IMR-90 (cell line): ENCODE measurements at regions not wholly inside any gene's neighbourhood (a gene's known extent, or its start where the extent isn't known, plus 50 kb on each side); places are given as distances from the start of the nearest gene placed in this dataset.

Experiments
- ATAC-seq: fragments of 200-7000 bp; cut with Tn5 transposase; 2 replicates; pipeline ENCODE4 v1.9.1; 2020; ENCODE audit warnings: low read depth, mild to moderate bottlenecking, moderate library complexity
- BruUV-seq: library from RNA; stranded (reverse); fragments of 400-500 nt; replicated peaks from 2 replicates; lab custom pipeline; 2021; lab: Mats Ljungman, UMichigan
- CTCF ChIA-PET: fragments of 300-600 bp; formaldehyde crosslinking; extraction: SDS; loops from one replicate; lab custom pipeline; 2021; ENCODE audit warnings: antibody characterized with exemption; lab: Yijun Ruan, JAX
- POLR2A ChIA-PET: fragments of 300-600 bp; sonication (Branson Sonifier 250); formaldehyde crosslinking; loops from one replicate; lab custom pipeline; 2022; ENCODE audit warnings: antibody characterized with exemption; ENCODE audit not compliant: unreplicated experiment; lab: Charles Lee
- DNase-seq: peaks from one replicate; pipeline ENCODE4 v3.0.0; 2013
- H2AFZ ChIP-seq: replicated peaks from 2 replicates; pipeline ENCODE3; 2013; ENCODE audit warnings: low read length, mild to moderate bottlenecking; ENCODE audit not compliant: poor library complexity
- H2AK5ac ChIP-seq: 2 replicates; pipeline ENCODE4 v1.6.1; 2013; ENCODE audit warnings: low read depth, low read length, inconsistent platforms
- H2AK9ac ChIP-seq: replicated peaks from 2 replicates; pipeline ENCODE3; 2013; ENCODE audit warnings: mild to moderate bottlenecking, low read depth, low read length, moderate library complexity; ENCODE audit not compliant: poor library complexity
- H2BK120ac ChIP-seq: 2 replicates; pipeline ENCODE4 v1.6.1; 2013; ENCODE audit warnings: low read depth, low read length, inconsistent platforms
- H2BK15ac ChIP-seq: 3 replicates; pipeline ENCODE4 v1.6.1; 2013; ENCODE audit warnings: low read depth, low read length, inconsistent platforms
- H2BK20ac ChIP-seq: 2 replicates; pipeline ENCODE4 v1.6.1; 2013; ENCODE audit warnings: low read depth, mild to moderate bottlenecking, inconsistent platforms, low read length, moderate library complexity
- H2BK5ac ChIP-seq: 2 replicates; pipeline ENCODE4 v1.6.1; 2013; ENCODE audit warnings: mild to moderate bottlenecking, low read depth, low read length, inconsistent platforms; ENCODE audit not compliant: poor library complexity, severe bottlenecking
- H3K14ac ChIP-seq: replicated peaks from 2 replicates; pipeline ENCODE4 v1.6.1; 2013; ENCODE audit warnings: low read depth, low read length, inconsistent platforms
- H3K18ac ChIP-seq: 2 replicates; pipeline ENCODE4 v1.6.1; 2013; ENCODE audit warnings: low read depth, low read length, control low read depth
- H3K23ac ChIP-seq: 2 replicates; pipeline ENCODE4 v1.6.1; 2013; ENCODE audit warnings: low read depth, low read length, inconsistent platforms
- H3K27ac ChIP-seq: 2 replicates; pipeline ENCODE4 v1.5.1; 2013; ENCODE audit warnings: mild to moderate bottlenecking, control low read depth, low read length; ENCODE audit not compliant: insufficient read depth
- H3K27me3 ChIP-seq: 2 replicates; pipeline ENCODE4 v1.6.1; 2013; ENCODE audit warnings: low read length; ENCODE audit not compliant: control insufficient read depth, insufficient read depth
- H3K36me3 ChIP-seq: 2 replicates; pipeline ENCODE4 v1.6.1; 2013; ENCODE audit warnings: low read length, mixed read lengths; ENCODE audit not compliant: control insufficient read depth, insufficient read depth
- H3K4ac ChIP-seq: 2 replicates; pipeline ENCODE4 v1.6.1; 2013; ENCODE audit warnings: low read depth, low read length, inconsistent platforms
- H3K4me1 ChIP-seq: 2 replicates; pipeline ENCODE4 v1.6.1; 2013; ENCODE audit warnings: low read length, mixed read lengths; ENCODE audit not compliant: control insufficient read depth, insufficient read depth
- H3K4me2 ChIP-seq: 2 replicates; pipeline ENCODE4 v1.6.1; 2013; ENCODE audit warnings: low read depth, mild to moderate bottlenecking, control low read depth, low read length, moderate library complexity
- H3K4me3 ChIP-seq: 2 replicates; pipeline ENCODE4 v1.5.1; 2013; ENCODE audit warnings: low read depth, mild to moderate bottlenecking, control low read depth, low read length, moderate library complexity; ENCODE audit not compliant: insufficient read depth
- H3K56ac ChIP-seq: 2 replicates; pipeline ENCODE4 v1.6.1; 2013; ENCODE audit warnings: low read length, inconsistent platforms; ENCODE audit not compliant: insufficient read depth; ENCODE audit errors: extremely low read depth
- H3K79me1 ChIP-seq, 2 experiments: 2 replicates each; pipeline ENCODE4 v1.6.1; 2013; ENCODE audit warnings: low read length in 2 of 2, inconsistent platforms in 1 of 2, low read depth in 1 of 2
- H3K9ac ChIP-seq: 2 replicates; pipeline ENCODE4 v1.6.1; 2013; ENCODE audit warnings: low read depth, low read length, control low read depth
- H3K9me1 ChIP-seq: 2 replicates; pipeline ENCODE4 v1.6.1; 2013; ENCODE audit warnings: low read length, inconsistent platforms; ENCODE audit not compliant: insufficient read depth
- H3K9me3 ChIP-seq: 2 replicates; pipeline ENCODE4 v1.6.1; 2013; ENCODE audit warnings: low read length; ENCODE audit not compliant: control insufficient read depth, insufficient read depth
- H4K20me1 ChIP-seq: 2 replicates; pipeline ENCODE4 v1.6.1; 2013; ENCODE audit warnings: low read length, inconsistent platforms; ENCODE audit not compliant: insufficient read depth
- H4K5ac ChIP-seq: 2 replicates; pipeline ENCODE4 v1.6.1; 2013; ENCODE audit warnings: mild to moderate bottlenecking, low read depth, low read length, control low read depth
- H4K8ac ChIP-seq, 2 experiments: 2 replicates each; pipeline ENCODE4 v1.6.1; 2013; ENCODE audit warnings: low read depth in 2 of 2, low read length in 2 of 2, control low read depth in 1 of 2, inconsistent platforms in 1 of 2
- H4K91ac ChIP-seq: 2 replicates; pipeline ENCODE4 v1.6.1; 2013; ENCODE audit warnings: low read depth, low read length, inconsistent platforms; ENCODE audit not compliant: insufficient read depth
- BHLHE40 ChIP-seq: fragments of 150-350 bp; IDR thresholded peaks from 2 replicates; pipeline ENCODE4 v1.6.1; 2016; ENCODE audit warnings: mild to moderate bottlenecking, low read depth, low read length
- CEBPB ChIP-seq: IDR thresholded peaks from 2 replicates; pipeline ENCODE4 v1.6.1; 2012; ENCODE audit warnings: low read depth, low read length, improper control_type of control experiment
- CHD1 ChIP-seq: IDR thresholded peaks from 2 replicates; pipeline ENCODE4 v1.6.1; 2012; ENCODE audit warnings: low read depth, low read length, improper control_type of control experiment
- CTCF ChIP-seq: conservative IDR thresholded peaks from 2 replicates; pipeline ENCODE4 v1.5.1; 2012; ENCODE audit warnings: mild to moderate bottlenecking, low read depth, low read length, improper control_type of control experiment
- FOS ChIP-seq: fragments of 150-350 bp; IDR thresholded peaks from 2 replicates; pipeline ENCODE4 v1.6.1; 2016; ENCODE audit warnings: low read depth, low read length
- MAFK ChIP-seq: IDR thresholded peaks from 2 replicates; pipeline ENCODE4 v1.6.1; 2012; ENCODE audit warnings: low read depth, low read length, improper control_type of control experiment
- MAZ ChIP-seq: IDR thresholded peaks from 2 replicates; pipeline ENCODE4 v1.6.1; 2012; ENCODE audit warnings: low read depth, mild to moderate bottlenecking, low read length, improper control_type of control experiment, moderate library complexity, borderline replicate concordance
- MXI1 ChIP-seq: IDR thresholded peaks from 2 replicates; pipeline ENCODE4 v1.6.1; 2012; ENCODE audit warnings: low read depth, mild to moderate bottlenecking, low read length, moderate library complexity, borderline replicate concordance
- NFE2L2 ChIP-seq: fragments of 150-350 bp; IDR thresholded peaks from 2 replicates; pipeline ENCODE4 v1.6.1; 2016; ENCODE audit warnings: low read depth, mild to moderate bottlenecking, low read length
- POLR2A ChIP-seq: IDR thresholded peaks from 2 replicates; pipeline ENCODE4 v1.6.1; 2012; ENCODE audit warnings: mild to moderate bottlenecking, low read depth, low read length
- RAD21 ChIP-seq: IDR thresholded peaks from 2 replicates; pipeline ENCODE4 v1.6.1; 2012; ENCODE audit warnings: low read length, improper control_type of control experiment
- RCOR1 ChIP-seq: IDR thresholded peaks from 2 replicates; pipeline ENCODE4 v1.6.1; 2012; ENCODE audit warnings: mild to moderate bottlenecking, low read length, improper control_type of control experiment; ENCODE audit not compliant: insufficient replicate concordance
- RFX5 ChIP-seq: IDR thresholded peaks from 2 replicates; pipeline ENCODE4 v1.8.0; 2012; ENCODE audit warnings: low read depth, mild to moderate bottlenecking, low read length, moderate library complexity
- SMC3 ChIP-seq: fragments of 150-350 bp; IDR thresholded peaks from 2 replicates; pipeline ENCODE4 v1.6.1; 2016; ENCODE audit warnings: low read depth, mild to moderate bottlenecking, antibody characterized with exemption, low read length, moderate library complexity
- WGBS, 2 experiments: methylation state at CpG; one replicate each; pipeline versions ENCODE4 v1.1.5 to v1.1.7; 2013; ENCODE audit warnings: missing lambda C conversion rate in 2 of 2; ENCODE audit not compliant: insufficient read length in 1 of 2; ENCODE audit errors: extremely low coverage in 2 of 2; 5-methylcytosine and 5-hydroxymethylcytosine counted together
- dilution Hi-C: fragments of 300-500 bp; cut with HindIII; formaldehyde crosslinking; loops from one replicate; pipeline ENCODE4 v1.14.3; 2018; ENCODE audit warnings: low sequenced_read_pairs; ENCODE audit not compliant: unreplicated experiment
- in situ Hi-C: fragments of 300-500 bp; cut with MboI; formaldehyde crosslinking; loops from 3 replicates; pipeline ENCODE4 v1.14.3; 2019; ENCODE audit warnings: low sequenced_read_pairs, inconsistent platforms, mixed read lengths
- intact Hi-C: fragments of 100-400 bp; cut with micrococcal nuclease; formaldehyde crosslinking; loops from 2 replicates; pipeline ENCODE4 v1.10.0; 2022
- TF ChIP-seq, protein P1 (sequence below): fragments of 150-350 bp; IDR thresholded peaks from 2 replicates; pipeline ENCODE4 v1.6.1; 2016; ENCODE audit warnings: low read depth, mild to moderate bottlenecking, low read length, moderate library complexity, borderline replicate concordance
- TF ChIP-seq, protein P2 (sequence below): fragments of 150-350 bp; IDR thresholded peaks from 2 replicates; pipeline ENCODE4 v1.6.1; 2017; ENCODE audit warnings: mild to moderate bottlenecking, antibody characterized with exemption, low read length, low read depth

- ChIA-PET CTCF (no interaction called here), POLR2A (no interaction called here)
- Histone ChIP-seq H4K5ac (no peak overlapping the region), H3K79me1 (no peaks in the 10 kb centered on the region), H3K4ac (no peak overlapping the region), H3K18ac (no peak overlapping the region), H2BK20ac (no peak overlapping the region), H3K4me3 (no peak overlapping the region), H3K4me1 (no peaks in the 10 kb centered on the region), H4K91ac (no peak overlapping the region), H3K9me3 (peaks cover 1% of the 10 kb centered on the region; the same call in 1 of the 2 replicates), H4K20me1 (no peaks in the 10 kb centered on the region), H2BK5ac (no peak overlapping the region), H3K4me2 (no peak overlapping the region), H2AK9ac (no peak overlapping the region), H3K27ac (no peak overlapping the region), H3K9me1 (no peaks in the 10 kb centered on the region), H3K23ac (no peak overlapping the region), H2AK5ac (no peak overlapping the region), H3K9ac (no peak overlapping the region), H3K14ac (no peak overlapping the region), H4K8ac (no peak overlapping the region), H2BK120ac (no peak overlapping the region), H2AFZ (no peak overlapping the region), H2BK15ac (no peak overlapping the region), H3K56ac (no peak overlapping the region), H3K36me3 (no peaks in the 10 kb centered on the region), H3K27me3 (no peaks in the 10 kb centered on the region)
- ATAC-seq (no peak), DNase-seq (no peak)
- in situ Hi-C loops = no loop called here
- dilution Hi-C loops = no loop called here
- no peak for TF ChIP-seq CEBPB
- no peak for TF ChIP-seq RCOR1
- no peak for TF ChIP-seq CHD1
- no peak for TF ChIP-seq MAFK
- no peak for TF ChIP-seq BHLHE40
- TF ChIP-seq NFE2L2 = no peak
- no peak for TF ChIP-seq SMC3
- no peak for TF ChIP-seq MAZ
- no peak for TF ChIP-seq CTCF
- TF ChIP-seq RAD21 = no peak
- TF ChIP-seq, protein P1, sequence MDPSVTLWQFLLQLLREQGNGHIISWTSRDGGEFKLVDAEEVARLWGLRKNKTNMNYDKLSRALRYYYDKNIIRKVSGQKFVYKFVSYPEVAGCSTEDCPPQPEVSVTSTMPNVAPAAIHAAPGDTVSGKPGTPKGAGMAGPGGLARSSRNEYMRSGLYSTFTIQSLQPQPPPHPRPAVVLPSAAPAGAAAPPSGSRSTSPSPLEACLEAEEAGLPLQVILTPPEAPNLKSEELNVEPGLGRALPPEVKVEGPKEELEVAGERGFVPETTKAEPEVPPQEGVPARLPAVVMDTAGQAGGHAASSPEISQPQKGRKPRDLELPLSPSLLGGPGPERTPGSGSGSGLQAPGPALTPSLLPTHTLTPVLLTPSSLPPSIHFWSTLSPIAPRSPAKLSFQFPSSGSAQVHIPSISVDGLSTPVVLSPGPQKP = no peak
- TF ChIP-seq, protein P2, sequence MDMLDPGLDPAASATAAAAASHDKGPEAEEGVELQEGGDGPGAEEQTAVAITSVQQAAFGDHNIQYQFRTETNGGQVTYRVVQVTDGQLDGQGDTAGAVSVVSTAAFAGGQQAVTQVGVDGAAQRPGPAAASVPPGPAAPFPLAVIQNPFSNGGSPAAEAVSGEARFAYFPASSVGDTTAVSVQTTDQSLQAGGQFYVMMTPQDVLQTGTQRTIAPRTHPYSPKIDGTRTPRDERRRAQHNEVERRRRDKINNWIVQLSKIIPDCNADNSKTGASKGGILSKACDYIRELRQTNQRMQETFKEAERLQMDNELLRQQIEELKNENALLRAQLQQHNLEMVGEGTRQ = no peak
- no peak for TF ChIP-seq POLR2A
- TF ChIP-seq MXI1 = no peak
- TF ChIP-seq FOS = no peak
- TF ChIP-seq RFX5 = no peak
- BruUV-seq = no TSS peak
- no CpG with 5 or more reads among the region's 1 CpG for WGBS, 2 experiments
- intact Hi-C loops = no loop called here
Measured at GRCh38 chr3:118277814-118278213, 756.8 kb downstream of the IGSF11 start.
